ENCODE measurements at regions not wholly inside any gene's neighbourhood (a gene's known extent, or its start where the extent isn't known, plus 50 kb on each side); places are given as distances from the start of the nearest gene placed in this dataset.

DNA sequence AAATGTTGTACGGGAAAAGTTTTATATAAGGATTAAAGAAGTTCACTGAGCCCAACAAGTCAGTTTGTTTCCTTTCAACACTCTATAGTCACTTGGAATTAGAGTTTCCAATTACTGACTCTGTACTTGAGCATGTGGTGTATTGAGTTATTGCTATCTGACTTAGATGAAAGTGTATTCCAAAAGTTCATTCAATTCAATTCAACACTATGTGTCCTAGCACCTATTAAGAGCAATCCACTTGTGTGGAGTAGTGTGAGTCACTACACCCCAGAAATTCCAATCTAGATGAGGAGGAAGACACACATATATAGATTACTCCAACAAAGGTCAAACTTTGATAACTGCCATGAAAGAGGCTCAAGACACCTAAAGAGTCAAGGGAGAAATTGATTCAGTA, 98.2 kb upstream of the SLCO6A1 start:
- Histone ChIP-seq H3K4me1 (no peaks in the 10 kb centered on the region), H3K9me3 (no peaks in the 10 kb centered on the region), H3K27me3 (ENCODE audit: low read depth) (no peaks in the 10 kb centered on the region), H3K4me3 (no peak overlapping the region), H3K27ac (no peak overlapping the region), H3K36me3 (no peaks in the 10 kb centered on the region)
- DNase-seq (no peak), ATAC-seq (no peak)
- TF ChIP-seq, protein P1, sequence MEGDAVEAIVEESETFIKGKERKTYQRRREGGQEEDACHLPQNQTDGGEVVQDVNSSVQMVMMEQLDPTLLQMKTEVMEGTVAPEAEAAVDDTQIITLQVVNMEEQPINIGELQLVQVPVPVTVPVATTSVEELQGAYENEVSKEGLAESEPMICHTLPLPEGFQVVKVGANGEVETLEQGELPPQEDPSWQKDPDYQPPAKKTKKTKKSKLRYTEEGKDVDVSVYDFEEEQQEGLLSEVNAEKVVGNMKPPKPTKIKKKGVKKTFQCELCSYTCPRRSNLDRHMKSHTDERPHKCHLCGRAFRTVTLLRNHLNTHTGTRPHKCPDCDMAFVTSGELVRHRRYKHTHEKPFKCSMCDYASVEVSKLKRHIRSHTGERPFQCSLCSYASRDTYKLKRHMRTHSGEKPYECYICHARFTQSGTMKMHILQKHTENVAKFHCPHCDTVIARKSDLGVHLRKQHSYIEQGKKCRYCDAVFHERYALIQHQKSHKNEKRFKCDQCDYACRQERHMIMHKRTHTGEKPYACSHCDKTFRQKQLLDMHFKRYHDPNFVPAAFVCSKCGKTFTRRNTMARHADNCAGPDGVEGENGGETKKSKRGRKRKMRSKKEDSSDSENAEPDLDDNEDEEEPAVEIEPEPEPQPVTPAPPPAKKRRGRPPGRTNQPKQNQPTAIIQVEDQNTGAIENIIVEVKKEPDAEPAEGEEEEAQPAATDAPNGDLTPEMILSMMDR (IDR thresholded peaks at IDR 0.05): no peak
- intact Hi-C loops (cut with DNase I): no loop called here

DNA sequence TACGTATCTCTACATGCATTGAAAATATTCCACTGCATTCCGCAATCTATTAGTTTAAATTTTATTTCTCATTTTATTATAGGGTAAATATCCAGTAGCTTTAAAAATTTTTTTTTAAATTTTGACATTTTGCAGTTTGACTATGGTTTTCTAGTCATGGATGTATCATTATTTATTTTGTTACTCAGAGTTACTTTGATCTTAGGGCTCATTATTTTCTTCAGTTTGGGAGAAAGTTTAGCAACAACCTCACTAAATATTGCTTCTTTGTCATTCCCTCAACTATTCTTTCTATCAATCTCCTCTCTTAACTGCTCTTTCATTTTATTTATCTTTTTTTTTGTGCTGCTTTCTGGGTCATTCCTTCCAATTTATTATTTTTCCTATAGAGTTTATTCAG, 100.5 kb upstream of the SLCO6A1 start:
- Histone ChIP-seq H3K9me3 (no peaks in the 10 kb centered on the region), H3K27ac (no peak overlapping the region), H3K36me3 (no peaks in the 10 kb centered on the region), H3K4me1 (no peaks in the 10 kb centered on the region), H3K4me3 (no peak overlapping the region), H3K27me3 (ENCODE audit: low read depth) (no peaks in the 10 kb centered on the region)
- intact Hi-C loops (cut with DNase I): no loop called here
- no peak for DNase-seq
- TF ChIP-seq, protein P1 (IDR thresholded peaks at IDR 0.05): no peak
- ATAC-seq: no peak

DNA sequence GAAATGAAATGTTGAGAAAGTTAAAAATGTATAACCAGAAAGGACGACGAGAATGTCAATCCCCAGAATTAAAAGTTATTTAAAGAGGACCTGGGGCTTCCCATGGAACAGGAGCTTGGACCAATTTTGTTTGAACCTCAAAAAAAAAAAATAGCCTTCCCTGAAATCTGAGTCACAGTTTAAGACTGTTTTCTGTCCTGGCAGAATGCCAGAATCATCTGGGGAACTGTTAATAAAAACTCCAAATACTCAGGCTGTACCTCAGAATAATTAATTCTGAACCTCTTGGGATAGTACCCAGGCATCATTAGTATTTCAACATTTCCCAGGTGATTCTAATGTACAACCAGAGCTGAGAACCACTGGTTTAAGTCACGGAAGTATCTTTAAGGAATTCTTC, 102.2 kb upstream of the SLCO6A1 start:
- Histone ChIP-seq H3K27ac (no peak overlapping the region), H3K9me3 (no peaks in the 10 kb centered on the region), H3K4me3 (no peak overlapping the region), H3K4me1 (no peaks in the 10 kb centered on the region), H3K36me3 (no peaks in the 10 kb centered on the region), H3K27me3 (ENCODE audit: low read depth) (no peaks in the 10 kb centered on the region)
- TF ChIP-seq, protein P1 (IDR thresholded peaks at IDR 0.05): no peak
- ATAC-seq: no peak
- intact Hi-C loops (cut with DNase I): no loop called here
- DNase-seq: no peak

DNA sequence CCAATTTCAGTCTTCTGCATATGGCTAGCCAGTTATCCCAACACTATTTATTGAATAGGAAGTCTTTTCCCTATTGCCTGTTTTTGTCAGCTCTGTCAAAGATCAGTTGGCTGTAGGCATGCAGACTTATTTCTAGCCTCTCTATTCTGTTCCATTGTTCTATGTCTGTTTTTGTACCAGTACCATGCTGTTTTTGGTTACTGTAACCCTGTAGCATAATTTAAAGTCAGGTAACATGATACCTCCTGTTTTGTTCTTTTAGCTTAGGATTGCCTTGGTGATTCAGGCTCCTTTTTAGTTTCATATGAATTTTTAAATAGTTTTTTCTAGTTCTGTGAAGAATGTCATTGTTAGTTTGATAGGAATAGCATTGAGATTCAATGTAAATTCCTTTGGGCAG, 104.9 kb upstream of the SLCO6A1 start:
- TF ChIP-seq, protein P1 (IDR thresholded peaks at IDR 0.05): no peak
- no peaks in the 10 kb centered on the region for H3K9me3 ChIP-seq
- no peak overlapping the region for H3K27ac ChIP-seq
- no peaks in the 10 kb centered on the region for H3K27me3 ChIP-seq (ENCODE audit: low read depth)
- no peaks in the 10 kb centered on the region for H3K4me1 ChIP-seq
- ATAC-seq (no peak), DNase-seq (no peak)
- intact Hi-C loops (cut with DNase I): no loop called here
- H3K36me3 ChIP-seq: no peaks in the 10 kb centered on the region
- no peak overlapping the region for H3K4me3 ChIP-seq

DNA sequence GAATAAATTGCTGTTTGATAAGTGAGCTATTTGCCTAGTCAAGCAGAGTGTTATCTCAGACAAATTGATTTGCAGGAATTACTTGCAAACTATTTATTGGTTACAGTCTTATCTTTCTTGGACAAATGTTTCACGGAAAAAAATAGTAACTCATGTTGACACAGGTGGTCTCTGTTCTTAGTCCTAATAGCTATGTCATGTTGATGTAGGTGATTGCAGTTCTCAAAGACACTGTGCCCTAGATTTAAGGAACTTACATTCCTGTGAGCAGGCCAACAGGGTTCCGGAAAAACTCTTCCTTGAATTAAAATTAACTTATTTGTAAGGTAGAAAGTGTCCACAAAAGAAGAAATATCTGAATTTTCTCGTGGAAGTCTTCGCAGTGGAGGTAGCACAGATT, 109.6 kb upstream of the SLCO6A1 start:
- H3K36me3 ChIP-seq: no peaks in the 10 kb centered on the region
- ATAC-seq (no peak), DNase-seq (no peak)
- no peaks in the 10 kb centered on the region for H3K9me3 ChIP-seq
- intact Hi-C loops (cut with DNase I): no loop called here
- no peaks in the 10 kb centered on the region for H3K4me1 ChIP-seq
- TF ChIP-seq, protein P1 (IDR thresholded peaks at IDR 0.05): no peak
- H3K27me3 ChIP-seq (ENCODE audit: low read depth): no peaks in the 10 kb centered on the region
- H3K27ac ChIP-seq: no peak overlapping the region
- no peak overlapping the region for H3K4me3 ChIP-seq

DNA sequence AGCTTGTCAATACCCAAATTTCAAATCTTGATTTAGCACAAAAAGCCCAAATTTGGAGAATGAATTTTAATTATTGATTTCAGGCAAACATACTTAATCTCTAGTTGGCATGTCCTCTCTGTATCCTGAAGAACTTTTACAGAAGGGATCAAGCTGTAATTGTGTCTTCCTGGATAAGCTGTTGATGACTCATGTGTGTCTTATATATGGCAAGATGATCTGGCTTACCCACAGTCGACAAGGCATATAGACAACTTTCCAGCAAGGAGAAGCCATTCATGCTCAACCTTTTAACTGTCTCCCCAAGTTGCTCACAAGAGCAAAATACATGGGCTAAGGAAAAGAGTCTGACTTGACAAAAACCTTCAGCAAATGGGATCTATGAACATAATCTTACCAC, 112.5 kb upstream of the SLCO6A1 start:
- no peaks in the 10 kb centered on the region for H3K4me1 ChIP-seq
- H3K27ac ChIP-seq: no peak overlapping the region
- intact Hi-C loops (cut with DNase I): no loop called here

More for the DNA sequence above, 112.5 kb upstream of the SLCO6A1 start:
- DNase-seq (no peak), ATAC-seq (no peak)
- H3K4me3 ChIP-seq: no peak overlapping the region
- H3K27me3 ChIP-seq (ENCODE audit: low read depth): no peaks in the 10 kb centered on the region
- no peaks in the 10 kb centered on the region for H3K9me3 ChIP-seq
- H3K36me3 ChIP-seq: no peaks in the 10 kb centered on the region
- TF ChIP-seq, protein P1 (IDR thresholded peaks at IDR 0.05): no peak
